ENCODE measurements at regions not wholly inside any gene's neighbourhood (a gene's known extent, or its start where the extent isn't known, plus 50 kb on each side); places are given as distances from the start of the nearest gene placed in this dataset.

DNA sequence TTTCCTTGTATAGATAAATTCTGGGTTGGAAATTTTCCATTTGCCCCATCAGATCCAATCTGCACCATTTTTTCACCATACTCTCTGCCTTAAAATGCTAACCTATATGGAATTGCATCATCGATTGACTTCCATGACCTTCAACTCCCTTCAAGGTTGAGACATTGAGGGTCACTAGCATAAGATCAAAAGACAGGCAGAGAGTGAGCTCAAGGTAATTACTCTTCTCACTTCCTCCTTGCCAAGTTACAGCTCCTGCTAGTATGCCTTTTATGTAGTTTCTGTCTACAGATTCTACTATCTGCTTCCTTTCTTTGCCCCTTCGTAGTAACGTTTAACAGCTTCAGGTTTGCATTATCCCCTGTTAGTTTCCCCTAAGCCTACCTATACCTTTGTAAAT lies 1127.7 kb upstream of the LRRTM3 start:
- no peak for DNase-seq (ENCODE audit: low read depth in 3 of 3, low spot score in 1 of 3)

DNA sequence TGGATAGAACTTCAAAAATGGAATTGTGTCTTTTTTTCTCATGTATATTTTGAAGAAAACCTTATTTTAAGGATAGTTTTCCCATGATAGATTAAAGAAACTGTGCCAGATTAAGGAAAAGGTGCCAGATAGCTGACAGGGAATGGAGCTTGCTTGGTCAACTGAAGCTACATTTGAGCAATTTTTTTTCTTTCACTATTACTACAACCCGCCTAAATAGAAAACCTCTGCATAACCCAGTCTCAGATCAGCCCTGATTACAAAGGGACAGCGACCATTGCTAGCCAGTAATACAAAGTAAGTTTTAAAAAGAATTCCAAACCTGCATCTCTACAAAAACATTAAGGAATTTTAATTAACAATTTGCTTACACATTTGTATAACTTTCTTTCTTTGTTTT lies 1123.4 kb upstream of the LRRTM3 start:
- no peak for DNase-seq (ENCODE audit: low read depth in 3 of 3, low spot score in 1 of 3)

DNA sequence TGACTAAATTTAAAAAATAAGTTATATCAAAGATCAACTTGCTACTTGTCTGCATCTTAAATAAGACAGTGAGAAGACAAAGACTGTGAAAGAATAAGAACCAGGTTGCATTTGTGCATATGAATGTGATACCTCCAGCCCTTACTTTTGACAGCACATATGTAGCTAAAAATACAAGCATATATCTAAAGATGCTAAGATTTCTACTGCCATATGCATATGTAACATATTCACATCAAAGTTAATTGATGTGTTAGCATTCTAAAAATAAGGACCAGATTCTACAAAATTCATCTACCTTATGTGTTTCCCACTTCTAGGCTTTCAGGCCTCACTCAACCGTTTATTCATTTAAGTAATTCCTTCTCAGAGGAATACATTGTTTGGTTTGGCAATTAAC lies 1120.3 kb upstream of the LRRTM3 start:
- no peak for DNase-seq (ENCODE audit: low read depth in 3 of 3, low spot score in 1 of 3)

DNA sequence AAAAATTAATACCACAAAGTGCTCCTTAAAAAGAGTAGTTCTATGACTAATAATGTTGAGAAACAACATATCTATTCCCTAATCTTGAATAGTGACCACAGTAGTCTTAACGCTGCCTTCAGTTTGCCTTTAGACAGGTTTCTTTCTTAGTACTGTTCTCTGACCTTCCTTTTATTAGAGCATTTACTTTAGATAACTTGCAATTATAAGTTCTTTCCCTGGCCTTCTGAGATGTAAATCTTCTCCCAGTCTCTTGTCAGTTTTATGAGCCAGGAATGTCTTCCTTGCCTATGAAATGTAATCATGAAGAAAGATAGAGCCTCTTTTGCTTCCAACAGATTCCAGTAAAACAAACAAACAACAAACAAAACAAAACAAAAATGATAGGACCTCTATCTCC lies 1119.8 kb upstream of the LRRTM3 start:
- DNase-seq (ENCODE audit: low read depth in 3 of 3, low spot score in 1 of 3): no peak

DNA sequence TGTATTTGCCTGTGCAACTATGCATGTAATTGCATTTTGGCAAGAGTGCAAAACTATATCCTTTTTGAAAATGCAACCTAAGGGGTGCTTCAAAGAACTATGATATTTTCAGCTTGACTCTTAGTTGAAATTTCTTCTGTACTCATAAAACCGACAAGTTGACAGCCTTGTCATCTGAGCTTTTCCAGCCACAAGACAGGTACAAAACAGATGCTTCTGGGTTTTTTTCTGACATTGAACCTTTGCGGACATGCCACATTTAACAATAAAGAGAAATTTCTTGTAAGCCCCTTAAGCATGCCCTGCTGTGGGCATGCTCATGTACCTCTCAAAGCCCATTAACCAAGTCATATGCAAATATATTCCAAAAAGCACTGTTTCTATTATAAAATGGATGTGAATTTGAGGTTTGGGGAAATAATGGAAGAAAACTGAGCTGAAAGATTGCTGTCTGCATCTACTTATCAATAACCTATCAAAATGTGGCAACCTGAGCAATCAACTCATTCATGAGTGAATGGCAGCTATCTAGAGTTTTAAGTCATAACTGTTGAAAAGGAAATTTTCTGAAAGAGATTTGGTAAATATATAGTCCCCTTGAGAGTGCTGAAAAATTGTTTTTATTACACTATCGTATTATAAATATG lies 1117.0 kb upstream of the LRRTM3 start:
- DNase-seq (ENCODE audit: low read depth in 3 of 3, low spot score in 1 of 3): no peak

DNA sequence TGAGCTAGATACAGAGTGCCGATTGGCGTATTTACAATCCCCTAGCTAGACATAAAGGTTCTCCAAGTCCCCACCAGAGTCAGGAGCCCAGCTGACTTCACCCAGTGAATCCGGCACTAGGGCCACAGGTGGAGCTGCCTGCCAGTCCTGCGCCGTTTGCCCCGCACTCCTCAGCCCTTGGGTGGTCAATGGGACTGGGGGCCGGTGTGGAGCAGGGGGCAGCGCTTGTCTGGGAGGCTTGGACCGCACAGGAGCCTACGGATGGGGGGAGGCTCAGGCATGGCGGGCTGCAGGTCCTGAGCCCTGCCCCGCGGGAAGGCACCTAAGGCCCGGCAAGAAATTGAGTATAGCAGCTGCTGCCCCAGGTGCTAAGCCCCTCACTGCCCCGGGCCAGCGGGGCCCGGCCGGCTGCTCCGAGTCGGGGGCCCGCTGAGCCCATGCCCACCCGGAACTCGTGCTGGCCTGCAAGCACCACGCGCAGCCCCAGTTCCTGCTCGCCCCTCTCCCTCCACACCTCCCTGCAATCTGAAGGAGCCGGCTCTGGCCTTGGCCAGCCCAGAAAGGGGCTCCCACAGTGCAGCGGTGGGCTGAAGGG lies 1113.8 kb upstream of the LRRTM3 start:
- DNase-seq (ENCODE audit: low read depth in 3 of 3, low spot score in 1 of 3): no peak

DNA sequence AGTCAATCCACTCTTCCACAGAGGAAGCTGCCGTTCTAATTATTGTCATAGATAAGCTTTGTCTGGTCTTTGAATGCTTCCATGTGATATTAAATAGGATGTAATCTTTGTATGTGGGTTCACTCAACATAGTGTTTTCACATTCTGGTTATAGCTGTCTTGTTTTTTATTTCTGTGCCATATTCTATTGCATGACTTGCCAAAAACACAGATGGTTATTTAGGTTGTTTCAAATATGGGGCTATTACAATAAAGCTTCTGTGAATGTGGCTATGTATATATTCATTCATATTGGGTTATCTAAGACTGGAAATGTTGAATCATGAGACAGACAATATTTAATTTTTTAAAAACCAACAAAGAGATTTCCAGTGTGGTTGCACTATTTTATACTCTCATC lies 1109.3 kb upstream of the LRRTM3 start:
- DNase-seq (ENCODE audit: low read depth in 3 of 3, low spot score in 1 of 3): no peak

DNA sequence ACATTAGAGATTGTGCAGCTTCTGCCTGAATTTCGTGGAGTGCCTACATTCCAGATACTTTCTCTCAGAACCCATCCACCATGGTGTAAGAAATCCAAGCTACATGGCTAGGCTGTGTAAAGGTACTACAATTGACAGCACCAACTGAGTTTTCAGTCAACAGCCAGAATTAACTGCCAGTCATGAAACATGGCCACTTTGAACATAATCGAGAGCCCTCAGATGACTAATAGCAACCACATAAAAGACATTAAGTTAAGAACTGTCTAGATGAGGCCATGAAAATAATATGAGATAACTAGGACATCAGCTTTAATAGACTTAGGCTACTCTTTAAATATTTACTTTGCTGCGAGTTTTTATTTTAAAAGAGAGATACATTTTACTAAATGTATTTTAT lies 1106.8 kb upstream of the LRRTM3 start:
- no peak for DNase-seq (ENCODE audit: low read depth in 3 of 3, low spot score in 1 of 3)

DNA sequence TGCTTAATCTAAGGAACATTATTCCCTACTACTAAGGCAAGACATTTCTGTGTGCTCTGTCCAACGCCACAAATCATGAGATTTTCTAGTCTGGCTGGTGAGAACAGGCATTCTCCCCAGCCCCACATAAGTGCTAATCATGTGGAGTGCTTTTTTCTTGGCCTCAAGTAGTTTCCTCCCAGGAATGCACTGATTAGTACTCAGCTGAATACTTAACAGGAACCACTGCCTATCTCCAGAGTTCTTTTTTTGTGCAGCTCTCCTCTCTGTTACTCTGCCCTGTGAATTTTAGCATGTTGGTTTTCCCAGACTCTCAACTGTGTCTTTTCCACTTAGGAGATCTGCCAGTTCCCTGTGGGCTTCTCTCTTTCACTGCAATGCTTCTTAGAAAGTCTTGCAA lies 1098.5 kb upstream of the LRRTM3 start:
- DNase-seq (ENCODE audit: low read depth in 3 of 3, low spot score in 1 of 3): no peak

DNA sequence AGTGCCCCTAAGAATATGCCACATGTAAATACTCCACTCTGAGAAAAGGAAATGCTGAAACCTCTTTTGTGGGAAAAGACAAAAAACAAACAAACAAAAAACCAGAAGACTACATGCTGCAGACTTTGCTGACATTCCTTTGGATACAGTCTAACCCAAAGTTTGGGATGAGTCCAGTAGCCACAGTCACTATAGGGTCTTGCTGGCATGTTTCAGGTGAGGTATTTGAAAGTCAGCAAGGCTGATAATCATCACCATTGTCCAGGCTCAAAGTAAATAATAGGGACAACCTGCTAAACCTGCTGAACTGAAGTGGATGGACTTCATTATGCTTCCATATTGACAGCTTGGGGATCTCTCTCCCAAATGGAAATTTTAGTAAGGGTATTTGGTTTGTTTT lies 1087.0 kb upstream of the LRRTM3 start:
- no peak for DNase-seq (ENCODE audit: low read depth in 3 of 3, low spot score in 1 of 3)

DNA sequence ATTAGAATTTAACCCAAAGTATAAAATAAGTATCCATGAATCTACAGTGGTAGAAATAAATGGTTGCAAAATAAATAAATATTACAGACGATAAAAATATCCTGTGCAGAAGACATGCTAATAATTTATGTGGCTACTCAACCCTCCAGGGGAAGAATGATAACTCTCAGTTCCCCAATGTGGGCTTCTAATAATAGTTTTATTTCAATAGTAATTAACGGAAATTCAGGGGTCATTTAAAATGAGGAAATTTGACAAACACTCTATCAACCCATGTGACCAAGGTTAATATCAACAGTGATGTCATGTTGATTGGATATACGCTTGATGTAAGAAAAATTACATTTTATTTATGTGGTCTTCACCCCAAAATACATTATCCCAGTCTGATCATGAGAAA lies 1082.6 kb upstream of the LRRTM3 start:
- no peak for DNase-seq (ENCODE audit: low read depth in 3 of 3, low spot score in 1 of 3)

DNA sequence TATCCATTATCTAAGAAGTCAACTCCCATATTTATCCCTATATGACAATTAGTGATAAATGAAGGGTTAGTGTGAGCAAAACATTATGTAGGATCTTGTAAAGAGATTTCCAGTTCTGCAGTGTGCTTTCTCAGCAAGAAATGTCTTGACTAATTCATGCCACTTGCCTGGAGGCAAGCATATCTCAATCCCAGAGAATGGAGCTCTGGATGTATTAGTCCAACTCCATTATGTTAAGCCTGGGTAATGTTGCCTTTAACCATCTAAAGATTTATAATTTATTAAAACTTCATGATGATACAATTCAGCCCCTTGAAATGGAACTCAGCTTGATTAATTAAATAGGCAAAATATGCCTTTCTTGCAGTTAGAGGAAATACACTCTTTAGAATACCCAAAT lies 1079.9 kb upstream of the LRRTM3 start:
- DNase-seq (ENCODE audit: low read depth in 3 of 3, low spot score in 1 of 3): no peak

DNA sequence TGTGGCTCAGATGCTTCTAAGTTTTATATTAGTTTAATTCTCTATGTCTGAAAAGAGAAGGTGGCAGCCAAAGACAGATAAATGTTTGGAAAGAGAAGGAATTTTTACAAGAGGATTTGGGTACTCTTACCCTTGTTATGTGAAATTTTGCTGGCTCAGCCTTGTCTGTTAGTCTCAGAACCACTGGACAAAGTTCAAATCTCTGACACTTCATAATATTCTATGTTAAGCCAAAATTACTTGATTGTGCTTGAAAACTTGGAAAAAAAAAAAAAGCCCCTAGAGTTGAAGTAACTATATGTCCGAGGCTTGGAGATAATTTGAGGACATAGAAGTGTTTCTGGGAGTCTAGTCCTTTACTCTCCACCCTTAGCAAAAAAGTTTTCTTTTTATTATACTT lies 1079.3 kb upstream of the LRRTM3 start:
- no peak for DNase-seq (ENCODE audit: low read depth in 3 of 3, low spot score in 1 of 3)

DNA sequence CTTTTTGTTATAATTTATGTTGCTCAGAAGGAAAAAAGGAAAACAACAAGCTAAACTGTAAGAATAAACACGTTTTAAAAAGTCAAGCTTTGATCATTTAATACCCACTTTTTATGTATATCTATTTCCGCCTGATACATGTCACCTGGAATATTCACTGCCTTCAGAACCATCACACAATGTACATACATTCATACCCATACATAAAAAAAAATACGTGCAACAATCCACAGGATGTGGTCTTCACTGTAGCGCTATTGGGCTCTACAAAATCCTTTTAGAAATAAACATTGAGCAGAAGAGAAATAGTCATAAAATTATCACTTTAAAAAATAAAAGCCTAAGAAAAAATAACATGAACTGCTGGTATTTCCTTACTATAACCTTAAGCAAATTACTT lies 1078.9 kb upstream of the LRRTM3 start:
- DNase-seq (ENCODE audit: low read depth in 3 of 3, low spot score in 1 of 3): no peak

DNA sequence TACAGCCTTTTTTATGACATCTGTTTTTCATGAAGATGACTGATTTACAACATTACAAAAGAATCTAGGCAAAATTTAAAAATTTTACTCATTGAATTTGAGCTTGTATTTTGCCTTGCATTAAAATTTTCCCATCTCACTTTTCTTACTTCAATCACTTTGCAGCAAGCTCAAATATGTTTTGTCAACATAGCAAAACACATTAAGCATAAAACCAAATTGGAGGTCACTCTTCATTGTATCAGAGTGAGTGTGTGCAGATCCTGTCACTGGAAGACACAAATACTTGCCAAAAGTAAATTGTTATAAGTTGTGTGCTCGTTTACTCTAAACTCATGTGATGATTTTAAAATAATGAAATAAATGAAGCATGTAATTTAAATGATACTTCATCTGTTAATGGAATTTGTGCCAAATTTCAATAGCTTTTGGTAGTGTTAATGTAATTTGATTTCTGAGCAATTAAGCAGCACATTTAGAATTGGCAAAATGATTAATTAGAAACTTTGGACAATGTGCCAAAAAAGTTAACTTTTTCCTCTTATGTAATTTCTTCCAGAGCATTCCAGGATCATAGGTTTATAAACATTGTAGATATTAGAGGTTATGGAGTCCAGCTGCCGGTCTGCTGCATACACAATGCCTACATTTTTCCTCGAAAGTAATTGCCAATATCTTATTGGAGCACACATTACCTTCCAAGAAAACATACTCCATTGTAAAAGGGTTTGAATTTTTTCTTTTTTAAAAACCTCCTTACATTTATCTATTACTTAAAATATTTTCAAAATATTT lies 1078.2 kb upstream of the LRRTM3 start:
- no peak for DNase-seq (ENCODE audit: low read depth in 3 of 3, low spot score in 1 of 3)

DNA sequence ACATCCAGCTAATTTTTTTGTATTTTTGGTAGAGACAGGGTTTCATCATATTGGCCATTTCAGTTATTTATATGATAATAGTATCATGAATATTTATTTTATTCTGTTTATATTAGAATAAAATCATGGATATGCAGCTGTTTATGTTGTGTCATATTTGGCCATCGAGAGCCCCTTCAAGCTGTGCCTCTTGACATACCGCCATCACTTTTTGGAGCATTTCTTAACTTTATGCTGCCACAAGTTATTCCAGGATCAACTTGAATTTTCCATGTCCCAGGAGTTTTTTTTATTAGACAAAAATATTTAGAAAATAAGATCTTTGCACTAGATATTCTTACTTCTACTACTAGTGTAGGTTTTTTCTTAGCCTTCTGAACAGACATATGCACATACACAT lies 1067.0 kb upstream of the LRRTM3 start:
- no peak for DNase-seq (ENCODE audit: low read depth in 3 of 3, low spot score in 1 of 3)

DNA sequence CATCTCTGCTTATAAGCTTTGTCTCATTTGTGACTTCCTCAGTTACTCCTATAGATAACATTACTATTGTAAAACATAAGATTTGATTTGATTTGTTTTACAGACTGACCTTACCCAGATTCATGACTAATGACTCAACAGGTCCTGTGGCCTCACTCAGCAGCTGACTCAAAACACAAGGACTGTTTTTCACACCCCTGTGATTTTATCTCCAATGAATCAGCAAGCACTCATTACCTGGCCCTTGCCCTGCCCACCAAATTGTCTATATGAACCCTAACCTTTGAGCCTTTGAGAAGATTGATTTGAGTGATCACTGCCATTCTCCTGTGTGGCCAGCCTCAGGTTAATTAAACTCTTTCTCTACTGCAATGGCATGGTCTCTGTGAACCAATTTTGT lies 1064.6 kb upstream of the LRRTM3 start:
- no peak for DNase-seq (ENCODE audit: low read depth in 3 of 3, low spot score in 1 of 3)

Data from stimulated activated CD4-positive, alpha-beta T cell treated with anti-CD3 and anti-CD28 coated beads, TNF-alpha, amount 100 ng/mL, for 1 hour (primary cell).